SIG-M5 treated with dmso at 0.1 percent for 504 hours (cell line): ENCODE measurements at regions not wholly inside any gene's neighbourhood (a gene's known extent, or its start where the extent isn't known, plus 50 kb on each side); places are given as distances from the start of the nearest gene placed in this dataset.
"Not testable (repeated sequence)": the region's sequence is repeated elsewhere in the genome, so short reads cannot be mapped to it uniquely, and the experiment has no call there.

ENCODE experiments used
- DNase-seq: peaks from one replicate; lab custom pipeline; 2025; ENCODE audit not compliant: unreplicated experiment; lab: John Stamatoyannopoulos, UW

- DNase-seq: no peak
These were observed 199.5 kb upstream of the CCL2 start for GRCh38 chr17:34055606-34056005.

DNA sequence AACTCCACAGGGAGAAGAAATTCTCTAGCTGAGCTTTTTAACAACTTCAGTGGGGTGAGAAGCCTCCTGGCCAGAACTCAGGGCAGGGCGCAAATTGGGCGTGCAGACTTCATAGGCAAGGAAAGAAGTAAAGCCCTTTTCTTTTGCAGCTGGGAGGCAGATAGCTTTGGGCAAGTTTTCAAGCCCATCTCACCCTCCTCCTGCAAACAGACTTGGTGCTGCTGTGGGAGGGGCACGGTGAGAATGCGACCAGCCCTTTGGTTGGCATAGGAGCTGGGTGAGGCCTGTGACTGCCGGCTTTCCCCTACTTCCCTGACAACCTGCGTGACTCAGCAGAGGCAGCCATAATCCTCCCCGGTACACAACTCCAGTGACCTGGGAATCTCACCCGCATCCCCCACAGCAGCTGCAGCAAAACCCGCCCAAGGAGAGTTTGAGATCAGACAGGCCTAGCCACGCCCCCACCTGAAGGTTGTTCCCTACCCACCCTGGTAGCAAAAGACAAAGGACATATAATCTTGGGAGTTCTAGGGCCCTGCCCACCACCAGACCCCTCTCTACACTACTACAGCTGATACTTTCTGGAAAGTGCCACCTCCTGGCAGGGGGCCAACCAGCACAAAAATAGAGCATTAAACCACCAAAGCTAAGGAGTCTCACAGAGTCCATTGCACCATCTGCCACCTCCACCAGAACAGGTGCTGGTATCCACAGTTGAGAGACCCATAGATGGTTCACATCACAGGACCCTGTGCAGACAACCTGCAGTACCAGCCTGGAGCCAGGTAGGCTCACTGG lies 195.5 kb upstream of the CCL2 start:
- no peak for DNase-seq

GRCh38 chr17:34066528-34066927 lies 188.6 kb upstream of the CCL2 start:
- no peak for DNase-seq

- no peak for DNase-seq
These were observed 188.1 kb upstream of the CCL2 start for GRCh38 chr17:34067011-34067410.

GRCh38 chr17:34068571-34068970 lies 186.5 kb upstream of the CCL2 start:
- DNase-seq: no peak

GRCh38 chr17:34070712-34071111 lies 184.4 kb upstream of the CCL2 start:
- DNase-seq: no peak

GRCh38 chr17:34071886-34072420 lies 183.1 kb upstream of the CCL2 start:
- DNase-seq: no peak

GRCh38 chr17:34075076-34075475 lies 180.0 kb upstream of the CCL2 start:
- no peak for DNase-seq

- no peak for DNase-seq
These were observed 178.1 kb upstream of the CCL2 start for GRCh38 chr17:34076743-34077631.

GRCh38 chr17:34081269-34081668 lies 173.8 kb upstream of the CCL2 start:
- no peak for DNase-seq

DNA sequence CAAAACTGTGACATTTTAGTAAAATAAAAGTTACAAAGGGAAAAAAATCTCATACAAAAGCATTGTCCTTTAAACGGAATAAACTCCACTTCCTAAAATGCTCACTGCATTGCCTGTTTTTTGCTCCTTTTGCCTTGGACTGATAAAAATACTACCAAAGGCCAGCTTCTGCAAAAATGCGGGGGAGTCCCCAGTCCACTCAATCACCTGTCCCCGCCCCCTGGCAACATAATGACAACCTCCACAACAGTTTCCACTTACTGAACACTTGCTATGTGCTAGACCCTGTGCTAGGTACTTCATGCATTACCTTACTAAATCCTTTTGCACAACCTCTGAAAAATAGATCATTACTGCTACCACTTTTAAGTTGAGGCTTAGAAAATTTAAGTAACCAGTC lies 172.7 kb upstream of the CCL2 start:
- no peak for DNase-seq

DNA sequence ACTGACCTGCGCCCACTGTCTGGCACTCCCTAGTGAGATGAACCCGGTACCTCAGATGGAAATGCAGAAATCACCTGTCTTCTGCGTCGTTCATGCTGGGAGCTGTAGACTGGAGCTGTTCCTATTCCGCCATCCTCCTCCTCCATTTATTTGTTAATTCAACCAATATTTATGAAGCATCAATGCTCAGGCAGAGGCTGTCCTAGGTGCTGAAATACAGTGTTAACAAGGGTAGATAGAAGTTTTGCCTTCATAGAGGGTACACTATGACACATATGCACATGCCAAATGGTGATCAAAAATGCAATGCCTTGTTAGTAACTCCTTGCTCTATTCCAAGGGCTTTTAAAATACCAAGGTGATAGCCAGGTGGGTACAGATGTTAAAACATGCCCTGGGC lies 166.0 kb upstream of the CCL2 start:
- not testable (repeated sequence) for DNase-seq

GRCh38 chr17:34090593-34090992 lies 164.5 kb upstream of the CCL2 start:
- DNase-seq: no peak

GRCh38 chr17:34091975-34092374 lies 163.1 kb upstream of the CCL2 start:
- no peak for DNase-seq

- no peak for DNase-seq
These were observed 160.0 kb upstream of the CCL2 start for GRCh38 chr17:34095106-34095505.

DNA sequence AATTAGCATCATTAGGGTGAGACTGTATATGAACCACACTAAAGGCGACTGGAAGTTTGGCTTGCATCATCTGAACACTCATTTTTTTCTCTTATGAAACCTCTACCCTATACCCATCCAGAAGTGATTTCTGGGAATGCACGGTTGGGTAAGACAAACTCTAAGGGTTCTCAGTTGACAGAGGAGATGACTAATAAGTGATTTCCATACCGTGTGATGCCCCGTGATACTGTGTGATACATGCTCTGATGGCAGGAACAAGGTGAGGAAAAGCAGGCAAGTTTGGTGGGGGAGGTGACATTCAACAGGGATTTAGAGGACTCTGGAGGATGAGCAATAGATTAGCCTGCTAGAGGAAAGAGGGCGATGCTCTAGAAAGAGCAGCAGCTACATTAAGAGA lies 156.4 kb upstream of the CCL2 start:
- DNase-seq: no peak

- no peak for DNase-seq
These were observed 155.1 kb upstream of the CCL2 start for GRCh38 chr17:34099859-34100515.

- no peak for DNase-seq
These were observed 148.1 kb upstream of the CCL2 start for GRCh38 chr17:34107019-34107418.

DNA sequence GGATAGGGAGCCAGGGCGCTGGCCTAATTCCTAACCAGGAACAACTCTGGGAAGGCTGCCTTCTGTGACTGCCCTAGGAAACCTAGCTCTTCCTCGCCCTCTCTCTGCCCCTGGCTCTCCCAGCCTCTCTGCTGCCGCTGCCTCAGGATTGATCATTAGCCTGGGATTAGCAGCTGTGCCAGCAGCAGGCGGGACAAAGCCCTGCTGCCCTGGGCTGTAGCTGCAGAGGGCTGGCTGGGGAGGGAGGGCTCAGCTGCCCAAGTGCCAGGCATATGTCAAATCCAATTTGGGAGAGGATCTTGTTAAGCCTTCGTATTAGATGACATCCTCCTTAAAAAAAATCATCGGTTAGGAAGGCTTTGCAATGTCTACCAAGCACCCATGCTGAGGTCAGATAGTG lies 144.8 kb upstream of the CCL2 start:
- DNase-seq: no peak

DNA sequence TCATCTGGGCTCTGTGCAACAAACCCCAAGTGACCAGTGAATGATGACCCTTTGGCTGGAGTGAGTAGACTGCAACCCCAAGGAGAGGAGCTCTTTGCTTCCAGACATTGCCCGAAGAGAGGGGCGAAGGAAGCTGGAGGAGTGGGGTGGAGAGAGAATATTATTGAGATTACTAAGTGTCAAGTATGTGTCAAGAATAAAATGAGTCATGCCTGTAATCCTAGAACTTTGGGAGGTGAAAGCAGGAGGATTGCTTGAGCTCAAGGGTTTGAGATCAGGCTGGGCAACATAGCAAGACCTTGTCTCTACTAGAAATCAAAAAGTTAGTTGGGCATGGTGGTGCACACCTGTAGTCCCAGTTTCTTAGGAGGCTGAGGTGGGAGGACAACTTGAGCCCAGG lies 142.0 kb upstream of the CCL2 start:
- no peak for DNase-seq

- no peak for DNase-seq
These were observed 140.9 kb upstream of the CCL2 start for GRCh38 chr17:34114174-34114573.
